ENCODE measurements at regions not wholly inside any gene's neighbourhood (a gene's known extent, or its start where the extent isn't known, plus 50 kb on each side); places are given as distances from the start of the nearest gene placed in this dataset. TPM values are rescaled to one million over a fixed set of nuclear protein-coding genes. Genes with fewer than 3 reads are reported as not detected.

GRCh38 chr18:25416374-25416773 is 64.4 kb upstream of the ZNF521 start:
- DNase-seq (ENCODE audit: low spot score) (no peak), ATAC-seq (ENCODE audit: low FRiP score) (no peak)
- TF ChIP-seq CTCF (IDR thresholded peaks at IDR 0.05) = no peak

GRCh38 chr18:25409971-25410370 is 58.0 kb upstream of the ZNF521 start:
- no peak for TF ChIP-seq CTCF (IDR thresholded peaks at IDR 0.05)
- ATAC-seq (ENCODE audit: low FRiP score) (no peak), DNase-seq (ENCODE audit: low spot score) (no peak)

GRCh38 chr18:25408293-25408692 is 56.3 kb upstream of the ZNF521 start:
- DNase-seq (ENCODE audit: low spot score) (no peak), ATAC-seq (ENCODE audit: low FRiP score) (no peak)
- no peak for TF ChIP-seq CTCF (IDR thresholded peaks at IDR 0.05)

Small RNA genes in the stretch of these regions (small RNA-seq; reads per million reads assigned to genes)
- not detected for gene AC027229.1
- not detected for gene RN7SL97P

Data from omental fat pad (tissue), 3 donors.